ENCODE measurements at regions not wholly inside any gene's neighbourhood (a gene's known extent, or its start where the extent isn't known, plus 50 kb on each side); places are given as distances from the start of the nearest gene placed in this dataset.

- TF ChIP-seq POLR2A (IDR thresholded peaks at IDR 0.05; ENCODE audit: low read length) (no peak), GATA1 (IDR thresholded peaks at IDR 0.05; ENCODE audit: low read depth, low read length) (no peak)
Measured at GRCh38 chr5:23411994-23412393, 95.4 kb upstream of the PRDM9 start.
